CD4-positive, alpha-beta T cell treated with Interleukin-1 beta for 1 hour (primary cell): ENCODE measurements at regions not wholly inside any gene's neighbourhood (a gene's known extent, or its start where the extent isn't known, plus 50 kb on each side); places are given as distances from the start of the nearest gene placed in this dataset.

Experiments
- DNase-seq, 2 donors: peaks; one replicate each; pipeline ENCODE4 v3.0.0-alpha.2; 2020 to 2022

DNA sequence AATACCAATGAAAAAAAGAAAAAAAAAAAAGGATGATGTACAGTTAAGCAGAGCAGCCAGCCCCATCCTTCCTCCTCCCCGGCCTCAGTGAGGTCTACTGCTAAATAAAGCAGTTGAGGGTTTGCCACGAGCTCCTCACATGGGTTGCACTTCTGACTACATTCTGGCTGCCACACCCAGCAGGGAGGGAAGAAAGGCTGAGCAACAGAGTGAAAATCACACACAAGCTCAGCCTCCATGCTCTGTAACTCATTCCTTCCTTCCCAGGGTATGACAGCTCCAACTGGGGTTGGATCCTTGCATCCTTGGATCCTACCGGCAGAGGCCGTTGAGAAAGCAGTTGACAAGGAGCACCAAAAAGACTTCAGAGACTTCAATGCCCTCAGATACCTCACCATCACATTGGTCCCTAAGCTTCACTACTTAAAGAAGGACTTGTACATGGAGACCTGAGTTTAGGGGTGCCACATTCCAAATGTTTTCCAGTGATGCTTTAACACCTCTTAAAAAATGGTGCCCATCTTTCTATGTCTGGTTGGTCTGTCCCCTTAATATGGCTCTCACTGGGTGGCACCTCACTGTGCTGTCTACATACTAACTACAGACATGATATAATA is 52.9 kb upstream of the PIK3CG start:
- DNase-seq = peak; percentile 12 to 39

DNA sequence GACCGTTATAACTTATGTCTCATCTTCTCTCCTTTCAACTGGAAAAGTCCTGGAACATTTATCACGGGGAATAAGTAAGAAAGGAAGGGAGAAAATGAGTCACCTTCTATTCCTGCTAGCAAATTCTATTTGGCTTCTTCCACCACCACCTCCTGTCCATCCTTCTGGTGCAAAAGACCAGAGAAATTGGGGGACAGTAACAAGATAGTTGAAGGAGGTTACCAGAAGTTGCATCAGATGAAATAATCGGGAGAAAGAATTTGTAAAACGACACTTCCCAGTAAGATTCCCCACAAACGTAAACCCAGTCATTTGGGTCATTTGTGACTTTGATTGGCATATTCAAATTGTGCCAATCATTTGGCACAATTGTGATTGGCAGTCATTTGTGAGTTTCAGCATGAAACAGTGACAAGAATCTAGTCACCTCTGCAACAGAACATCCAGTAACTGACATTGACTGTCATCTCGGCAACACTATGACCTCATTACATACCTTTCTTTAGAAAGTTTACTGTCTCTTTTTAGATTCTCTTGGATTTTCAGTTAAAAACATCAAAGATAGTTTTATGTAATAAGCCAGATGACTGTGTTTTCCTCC is 51.3 kb upstream of the PIK3CG start:
- DNase-seq = no peak

DNA sequence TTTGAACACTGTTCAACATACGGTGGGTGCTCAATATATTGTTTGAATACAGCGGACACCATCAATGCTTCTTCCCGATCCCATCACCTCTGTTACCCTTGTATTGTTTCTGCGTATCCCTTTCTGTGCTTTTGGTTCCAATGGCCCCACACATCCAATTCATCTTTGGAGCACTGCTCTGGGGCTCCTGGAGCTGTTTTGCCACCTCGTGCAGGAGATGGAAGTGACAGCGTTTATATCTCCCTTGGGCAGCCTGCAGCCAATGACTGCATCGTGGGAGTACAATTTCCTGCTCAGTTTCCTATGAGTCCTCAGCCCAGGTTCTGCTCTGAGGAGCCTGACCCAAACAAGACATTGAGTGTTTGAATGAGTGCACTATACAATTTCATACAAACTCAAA is 50.2 kb upstream of the PIK3CG start:
- no peak for DNase-seq
